DND-41 (cell line): ENCODE measurements at regions not wholly inside any gene's neighbourhood (a gene's known extent, or its start where the extent isn't known, plus 50 kb on each side); places are given as distances from the start of the nearest gene placed in this dataset.

Experiments used
- CTCF ChIP-seq: IDR thresholded peaks from 2 replicates; pipeline ENCODE4 v1.5.1; 2012; ENCODE audit warnings: borderline replicate concordance, low read length, moderate library complexity, mild to moderate bottlenecking; ENCODE audit not compliant: poor library complexity, severe bottlenecking; ENCODE audit errors: extremely low read depth
- EZH2 ChIP-seq: IDR thresholded peaks from 3 replicates; pipeline ENCODE4 v1.6.1; 2012; ENCODE audit warnings: borderline replicate concordance, low read depth, mild to moderate bottlenecking, moderate library complexity, low read length, inconsistent platforms; ENCODE audit not compliant: severe bottlenecking

GRCh38 chr1:29428280-29428615 lies 191.9 kb downstream of the PTPRU start:
- no peak for TF ChIP-seq CTCF
- TF ChIP-seq EZH2, result no peak
